SK-N-SH (cell line): ENCODE measurements at regions not wholly inside any gene's neighbourhood (a gene's known extent, or its start where the extent isn't known, plus 50 kb on each side); places are given as distances from the start of the nearest gene placed in this dataset.

Source experiments
- CTCF ChIA-PET: fragments of 300-600, 350-600 bp; formaldehyde crosslinking; extraction: SDS; loops from one replicate; lab custom pipeline; 2021; lab: Yijun Ruan, JAX
- POLR2A ChIA-PET: fragments of 350-600 bp; sonication (Branson Sonifier 250); formaldehyde crosslinking; extraction: SDS; loops from one replicate; lab custom pipeline; 2020; ENCODE audit warnings: antibody characterized with exemption, inconsistent platforms; lab: Yijun Ruan, JAX
- DNase-seq: peaks from one replicate; pipeline ENCODE4 v3.0.0; 2012
- H2AFZ ChIP-seq: fragments of 200-600 bp; sonication (generic); 2 replicates; pipeline ENCODE4 v1.8.1; 2016; ENCODE audit warnings: antibody characterized with exemption, mild to moderate bottlenecking, low read depth
- H3F3A ChIP-seq: fragments of 200-600 bp; sonication (generic); replicated peaks from 2 replicates; pipeline ENCODE3; 2016; ENCODE audit warnings: antibody characterized with exemption, mild to moderate bottlenecking; ENCODE audit not compliant: insufficient read depth
- H3K27ac ChIP-seq, 2 experiments: fragments of 200-500 bp in 1 of 2; fragments of 200-600 bp in 1 of 2; sonication (Bioruptor generic) in 1 of 2; sonication (generic), shearing (Covaris generic) in 1 of 2; 2 replicates each; pipeline versions ENCODE4 v1.5.1 to v1.6.1; 2014 to 2016; ENCODE audit warnings: low read depth in 2 of 2, inconsistent platforms in 1 of 2, low read length in 1 of 2, mild to moderate bottlenecking in 1 of 2, mixed read lengths in 1 of 2
- H3K27me3 ChIP-seq: fragments of 200-600 bp; sonication (generic), shearing (Covaris generic); 2 replicates; pipeline ENCODE4 v1.6.1; 2016; ENCODE audit warnings: mixed run types; ENCODE audit not compliant: insufficient read depth
- H3K36me3 ChIP-seq, 2 experiments: fragments of 200-500 bp in 1 of 2; fragments of 200-600 bp in 1 of 2; sonication (Bioruptor generic) in 1 of 2; sonication (generic) in 1 of 2; replicated peaks in 1 of 2; 2 replicates each; pipeline versions ENCODE3 to v1.5.1; 2014 to 2016; ENCODE audit warnings: low read length in 1 of 2, mild to moderate bottlenecking in 1 of 2; ENCODE audit not compliant: insufficient read depth in 2 of 2, control insufficient read depth in 1 of 2
- H3K4me1 ChIP-seq, 2 experiments: fragments of 200-500 bp in 1 of 2; fragments of 200-600 bp in 1 of 2; sonication (Bioruptor generic) in 1 of 2; sonication (generic), shearing (Covaris generic) in 1 of 2; 2 replicates each; pipeline versions ENCODE4 v1.5.1 to v1.6.1; 2014 to 2016; ENCODE audit warnings: low read depth in 1 of 2, low read length in 1 of 2, mixed run types in 1 of 2; ENCODE audit not compliant: insufficient read depth in 2 of 2, control insufficient read depth in 1 of 2
- H3K4me2 ChIP-seq: fragments of 200-600 bp; sonication (generic), shearing (Covaris generic); 2 replicates; pipeline ENCODE4 v1.6.1; 2017; ENCODE audit warnings: mixed run types
- H3K4me3 ChIP-seq, 2 experiments: fragments of 200-500 bp in 1 of 2; fragments of 200-600 bp in 1 of 2; sonication (Bioruptor generic) in 1 of 2; sonication (generic), shearing (Covaris generic) in 1 of 2; 2 replicates each; pipeline versions ENCODE4 v1.5.1 to v1.8.1; 2014 to 2016; ENCODE audit warnings: low read depth in 2 of 2, inconsistent platforms in 1 of 2, low read length in 1 of 2, mild to moderate bottlenecking in 1 of 2, mixed read lengths in 1 of 2, moderate library complexity in 1 of 2
- H3K79me2 ChIP-seq: fragments of 200-600 bp; sonication (generic); 2 replicates; pipeline ENCODE4 v1.8.1; 2017; ENCODE audit warnings: mild to moderate bottlenecking; ENCODE audit not compliant: insufficient read depth
- H3K9ac ChIP-seq: fragments of 200-600 bp; sonication (generic); 2 replicates; pipeline ENCODE4 v1.6.1; 2017; ENCODE audit warnings: mixed run types
- H3K9me2 ChIP-seq: fragments of 200-600 bp; sonication (generic); 2 replicates; pipeline ENCODE4 v1.6.1; 2017; ENCODE audit warnings: mixed run types
- H3K9me3 ChIP-seq: fragments of 200-600 bp; sonication (generic); 2 replicates; pipeline ENCODE4 v1.6.1; 2017; ENCODE audit warnings: mixed run types, mild to moderate bottlenecking, moderate library complexity
- H4K20me1 ChIP-seq: fragments of 200-600 bp; sonication (generic); 2 replicates; pipeline ENCODE4 v1.6.1; 2017; ENCODE audit warnings: mild to moderate bottlenecking, mixed run types; ENCODE audit not compliant: insufficient read depth
- CHD2 ChIP-seq: fragments of 150-350 bp; IDR thresholded peaks from 2 replicates; pipeline ENCODE4 v1.6.1; 2018; ENCODE audit warnings: low read length; ENCODE audit not compliant: partially characterized antibody
- ELF1 ChIP-seq: IDR thresholded peaks from 2 replicates; pipeline ENCODE4 v1.4.0; 2012
- FOSL2 ChIP-seq: IDR thresholded peaks from 2 replicates; pipeline ENCODE4 v1.4.0; 2012; ENCODE audit warnings: low read depth, mild to moderate bottlenecking, moderate library complexity, borderline replicate concordance
- FOXJ3 ChIP-seq: sonication (generic); formaldehyde crosslinking; IDR thresholded peaks from 2 replicates; pipeline ENCODE4 v1.5.1; 2020; ENCODE audit warnings: mild to moderate bottlenecking, missing genetic modification reagents
- FOXM1 ChIP-seq: IDR thresholded peaks from 2 replicates; pipeline ENCODE4 v1.4.0; 2012; ENCODE audit warnings: low read depth, mild to moderate bottlenecking
- GABPA ChIP-seq: IDR thresholded peaks from 2 replicates; pipeline ENCODE4 v1.4.0; 2012; ENCODE audit warnings: low read depth, mild to moderate bottlenecking
- GATA2 ChIP-seq: sonication (generic); formaldehyde crosslinking; IDR thresholded peaks from 2 replicates; pipeline ENCODE4 v1.5.0; 2020; ENCODE audit warnings: mild to moderate bottlenecking, missing genetic modification reagents
- IRF3 ChIP-seq: fragments of 150-350 bp; IDR thresholded peaks from 2 replicates; pipeline ENCODE4 v1.6.1; 2016; ENCODE audit warnings: mild to moderate bottlenecking, low read depth, low read length
- JUND ChIP-seq: IDR thresholded peaks from 2 replicates; pipeline ENCODE4 v1.4.0; 2012
- MAX ChIP-seq: IDR thresholded peaks from 2 replicates; pipeline ENCODE4 v1.4.0; 2012; ENCODE audit warnings: low read depth
- MEF2A ChIP-seq: IDR thresholded peaks from 2 replicates; pipeline ENCODE4 v1.4.0; 2012; ENCODE audit warnings: low read depth, borderline replicate concordance
- MXI1 ChIP-seq: IDR thresholded peaks from 2 replicates; pipeline ENCODE4 v1.6.1; 2012; ENCODE audit warnings: mild to moderate bottlenecking, low read depth, low read length, improper control_type of control experiment
- NRF1 ChIP-seq: IDR thresholded peaks from 2 replicates; pipeline ENCODE4 v1.6.1; 2012; ENCODE audit warnings: low read depth, mild to moderate bottlenecking, low read length
- POLR2AphosphoS5 ChIP-seq: IDR thresholded peaks from 2 replicates; pipeline ENCODE4 v1.6.1; 2012; ENCODE audit warnings: low read depth, low read length
- RAD21 ChIP-seq: IDR thresholded peaks from 2 replicates; pipeline ENCODE4 v1.6.1; 2012; ENCODE audit warnings: mild to moderate bottlenecking, low read length
- RCOR1 ChIP-seq: fragments of 150-350 bp; IDR thresholded peaks from 2 replicates; pipeline ENCODE4 v1.6.1; 2017; ENCODE audit warnings: antibody characterized with exemption, low read length
- RFX5 ChIP-seq: IDR thresholded peaks from 2 replicates; pipeline ENCODE4 v1.6.1; 2012; ENCODE audit warnings: mild to moderate bottlenecking, improper control_type of control experiment, low read length
- RXRA ChIP-seq: IDR thresholded peaks from 2 replicates; pipeline ENCODE4 v1.4.0; 2012; ENCODE audit warnings: low read depth, mild to moderate bottlenecking, borderline replicate concordance
- SMC3 ChIP-seq: IDR thresholded peaks from 2 replicates; pipeline ENCODE4 v1.6.1; 2012; ENCODE audit warnings: low read depth, low read length, improper control_type of control experiment
- TAF1 ChIP-seq: IDR thresholded peaks from 2 replicates; pipeline ENCODE4 v1.6.1; 2012; ENCODE audit warnings: low read depth, mild to moderate bottlenecking, low read length, moderate library complexity, borderline replicate concordance
- YY1 ChIP-seq: IDR thresholded peaks from 2 replicates; pipeline ENCODE4 v1.4.0; 2012; ENCODE audit warnings: low read depth, mild to moderate bottlenecking
- WGBS: methylation state at CpG from one replicate; pipeline ENCODE4 v1.1.6; 2017; ENCODE audit warnings: low lambda C conversion rate; 5-methylcytosine and 5-hydroxymethylcytosine counted together
- TF ChIP-seq, protein P1 (sequence below): IDR thresholded peaks from 2 replicates; pipeline ENCODE4 v1.6.1; 2012; ENCODE audit warnings: mild to moderate bottlenecking, low read depth, low read length, moderate library complexity

GRCh38 chr4:60544981-60545380 lies 655.1 kb upstream of the ADGRL3 start (continued):
- TF ChIP-seq TAF1 = no peak
- TF ChIP-seq CHD2 = no peak
- TF ChIP-seq RAD21 = no peak
- TF ChIP-seq YY1 = no peak
- no peak for TF ChIP-seq NRF1
- no peak for TF ChIP-seq FOXM1

- Histone ChIP-seq H2AFZ (no peak overlapping the region), H3K9me2 (no peaks in the 10 kb centered on the region), H4K20me1 (no peaks in the 10 kb centered on the region), H3K4me3 (no peak overlapping the region), H3K4me2 (no peak overlapping the region), H3K9ac (no peak overlapping the region), H3K27me3 (no peaks in the 10 kb centered on the region), H3F3A (no peaks in the 10 kb centered on the region), H3K4me1 (no peaks in the 10 kb centered on the region), H3K9me3 (no peaks in the 10 kb centered on the region), H3K27ac (no peak overlapping the region), H3K79me2 (no peaks in the 10 kb centered on the region), H3K36me3 (no peaks in the 10 kb centered on the region)
- ChIA-PET CTCF (no interaction called here), POLR2A (no interaction called here)
- DNase-seq = no peak
- TF ChIP-seq SMC3 (no peak), IRF3 (no peak), FOXJ3 (no peak), MEF2A (no peak), FOSL2 (no peak), GATA2 (CRISPR knock-in tag) (no peak), RXRA (no peak), YY1 (no peak), FOXM1 (no peak), MAX (no peak), POLR2AphosphoS5 (no peak), RFX5 (no peak), GABPA (no peak), RCOR1 (no peak), RAD21 (no peak), ELF1 (no peak), MXI1 (no peak), JUND (no peak)
- TF ChIP-seq, protein P1, sequence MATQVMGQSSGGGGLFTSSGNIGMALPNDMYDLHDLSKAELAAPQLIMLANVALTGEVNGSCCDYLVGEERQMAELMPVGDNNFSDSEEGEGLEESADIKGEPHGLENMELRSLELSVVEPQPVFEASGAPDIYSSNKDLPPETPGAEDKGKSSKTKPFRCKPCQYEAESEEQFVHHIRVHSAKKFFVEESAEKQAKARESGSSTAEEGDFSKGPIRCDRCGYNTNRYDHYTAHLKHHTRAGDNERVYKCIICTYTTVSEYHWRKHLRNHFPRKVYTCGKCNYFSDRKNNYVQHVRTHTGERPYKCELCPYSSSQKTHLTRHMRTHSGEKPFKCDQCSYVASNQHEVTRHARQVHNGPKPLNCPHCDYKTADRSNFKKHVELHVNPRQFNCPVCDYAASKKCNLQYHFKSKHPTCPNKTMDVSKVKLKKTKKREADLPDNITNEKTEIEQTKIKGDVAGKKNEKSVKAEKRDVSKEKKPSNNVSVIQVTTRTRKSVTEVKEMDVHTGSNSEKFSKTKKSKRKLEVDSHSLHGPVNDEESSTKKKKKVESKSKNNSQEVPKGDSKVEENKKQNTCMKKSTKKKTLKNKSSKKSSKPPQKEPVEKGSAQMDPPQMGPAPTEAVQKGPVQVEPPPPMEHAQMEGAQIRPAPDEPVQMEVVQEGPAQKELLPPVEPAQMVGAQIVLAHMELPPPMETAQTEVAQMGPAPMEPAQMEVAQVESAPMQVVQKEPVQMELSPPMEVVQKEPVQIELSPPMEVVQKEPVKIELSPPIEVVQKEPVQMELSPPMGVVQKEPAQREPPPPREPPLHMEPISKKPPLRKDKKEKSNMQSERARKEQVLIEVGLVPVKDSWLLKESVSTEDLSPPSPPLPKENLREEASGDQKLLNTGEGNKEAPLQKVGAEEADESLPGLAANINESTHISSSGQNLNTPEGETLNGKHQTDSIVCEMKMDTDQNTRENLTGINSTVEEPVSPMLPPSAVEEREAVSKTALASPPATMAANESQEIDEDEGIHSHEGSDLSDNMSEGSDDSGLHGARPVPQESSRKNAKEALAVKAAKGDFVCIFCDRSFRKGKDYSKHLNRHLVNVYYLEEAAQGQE = no peak
- 3% methylated on average over 2 of the region's 2 CpGs for WGBS
Measured at GRCh38 chr4:60562334-60562733, 637.8 kb upstream of the ADGRL3 start.
